Activated CD4-positive, alpha-beta T cell treated with anti-CD3 and anti-CD28 coated beads for 36 hours (primary cell): ENCODE measurements at regions not wholly inside any gene's neighbourhood (a gene's known extent, or its start where the extent isn't known, plus 50 kb on each side); places are given as distances from the start of the nearest gene placed in this dataset.
"Not testable (repeated sequence)": the region's sequence is repeated elsewhere in the genome, so short reads cannot be mapped to it uniquely, and the experiment has no call there.

Experiments
- ATAC-seq: fragments of 200-7000 bp; cut with Tn5 transposase; one replicate; pipeline ENCODE4 v1.10.0; 2021; ENCODE audit warnings: mild to moderate bottlenecking, moderate library complexity
- CTCF ChIA-PET: fragments of 350-600 bp; sonication (Branson Sonifier 250); formaldehyde crosslinking; loops from one replicate; lab custom pipeline; 2021; ENCODE audit warnings: antibody characterized with exemption; lab: Charles Lee
- POLR2A ChIA-PET: fragments of 350-600 bp; sonication (Branson Sonifier 250); formaldehyde crosslinking; loops from one replicate; lab custom pipeline; 2021; ENCODE audit warnings: antibody characterized with exemption, inconsistent platforms; lab: Charles Lee
- DNase-seq: peaks from one replicate; pipeline ENCODE4 v3.0.0-alpha.2; 2020
- H3K27ac Mint-ChIP-seq: one replicate; pipeline ENCODE4 v1.8.0; 2021; ENCODE audit warnings: mixed read lengths
- H3K27me3 Mint-ChIP-seq: one replicate; pipeline ENCODE4 v1.8.0; 2021; ENCODE audit warnings: mixed read lengths
- H3K36me3 Mint-ChIP-seq: one replicate; pipeline ENCODE4 v1.8.0; 2021; ENCODE audit warnings: low read depth, mixed read lengths
- H3K4me1 Mint-ChIP-seq: one replicate; pipeline ENCODE4 v1.8.0; 2021; ENCODE audit warnings: mixed read lengths
- H3K4me3 Mint-ChIP-seq: one replicate; pipeline ENCODE4 v1.8.0; 2021; ENCODE audit warnings: mild to moderate bottlenecking, moderate library complexity, mixed read lengths
- H3K9me3 Mint-ChIP-seq: one replicate; pipeline ENCODE4 v1.8.0; 2021; ENCODE audit warnings: low read depth, mixed read lengths
- intact Hi-C, 2 experiments: fragments of 100-400 bp; cut with DNase I in 1 of 2; cut with micrococcal nuclease in 1 of 2; formaldehyde crosslinking; loops; one replicate each; pipeline versions ENCODE4 v1.14.2 to v1.15.1; 2022 to 2024; cut with DNase I, micrococcal nuclease

DNA sequence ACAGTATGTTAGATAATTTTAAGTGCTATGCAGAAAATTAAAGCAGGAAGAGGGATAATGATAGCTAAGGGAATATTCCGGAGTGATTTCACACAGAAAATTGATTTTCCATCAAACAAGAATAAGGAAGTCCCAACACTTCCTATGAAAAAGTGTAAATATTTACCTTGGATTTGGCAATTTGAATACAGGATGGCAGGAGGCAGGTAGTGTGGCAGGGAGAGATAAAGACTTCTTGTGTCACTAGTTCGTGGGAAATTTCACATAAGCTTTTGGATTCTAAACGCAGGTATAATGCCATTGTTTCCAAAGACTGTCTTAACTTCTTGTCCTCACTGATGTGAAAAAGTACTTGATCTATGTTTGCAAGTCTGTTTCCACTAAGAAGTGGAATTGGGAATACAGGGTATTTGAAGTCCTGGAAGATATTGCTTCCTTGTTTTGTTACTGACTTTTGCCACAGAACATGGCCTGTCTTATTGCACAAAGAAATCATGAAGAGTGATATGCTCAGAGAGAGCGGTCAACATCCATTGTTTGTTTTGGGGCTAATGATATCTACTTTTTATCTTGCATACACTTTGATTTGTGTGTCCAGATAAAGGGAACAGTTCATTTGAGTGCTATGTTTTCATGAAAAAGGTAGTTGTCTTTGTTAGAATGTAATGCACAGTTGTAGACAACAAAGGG, 1216.1 kb upstream of the FAM98A start:
- intact Hi-C loops, result no loop called here
- ChIA-PET CTCF (no interaction called here), POLR2A (no interaction called here)
- ATAC-seq (no peak), DNase-seq (no peak)
- H3K4me3 Mint-ChIP-seq, result no peak overlapping the region
- H3K36me3 Mint-ChIP-seq, result no peaks in the 10 kb centered on the region
- no peaks in the 10 kb centered on the region for H3K27me3 Mint-ChIP-seq
- H3K27ac Mint-ChIP-seq, result no peak overlapping the region
- no peaks in the 10 kb centered on the region for H3K9me3 Mint-ChIP-seq
- no peaks in the 10 kb centered on the region for H3K4me1 Mint-ChIP-seq

DNA sequence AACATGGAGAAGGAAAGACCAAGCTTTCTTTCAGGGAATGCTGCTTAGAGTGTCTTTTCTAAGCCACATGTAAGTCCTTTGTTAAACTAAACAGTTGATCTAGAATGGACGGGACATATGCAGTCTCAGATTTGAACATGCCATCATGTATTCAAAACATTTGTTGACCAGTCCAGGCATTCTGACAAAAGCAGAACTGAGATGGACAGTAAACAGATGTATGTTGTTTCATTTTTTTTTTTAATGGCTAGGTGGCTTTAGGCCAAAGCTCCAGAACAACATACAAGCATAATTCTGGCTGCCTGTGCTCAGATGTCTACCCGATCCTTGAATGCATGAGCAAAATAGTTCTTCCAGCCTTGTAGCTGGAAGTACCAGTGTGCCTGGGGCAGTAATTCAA, 1211.4 kb upstream of the FAM98A start:
- no peaks in the 10 kb centered on the region for H3K27me3 Mint-ChIP-seq
- DNase-seq, result no peak
- CTCF ChIA-PET, result no interaction called here

DNA sequence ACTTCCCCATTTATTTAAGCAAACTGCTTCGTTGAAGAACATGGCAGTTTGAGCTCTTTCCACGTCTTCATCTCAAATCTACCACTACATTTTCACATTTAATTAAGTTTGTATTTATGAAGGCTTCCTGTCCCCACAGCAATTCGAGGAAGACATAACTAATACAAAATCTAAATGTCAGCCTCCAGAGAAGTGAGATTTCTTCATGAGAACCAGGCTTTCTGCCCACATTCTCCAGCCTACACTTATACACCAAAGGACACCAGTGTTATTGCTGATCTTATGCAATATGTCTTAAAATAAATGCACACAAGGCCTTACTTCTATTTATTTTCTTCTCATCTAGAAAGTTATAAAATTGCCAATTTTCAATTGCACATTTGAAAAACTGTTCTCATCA, 1209.3 kb upstream of the FAM98A start:
- H3K27me3 Mint-ChIP-seq, result no peaks in the 10 kb centered on the region
- no peaks in the 10 kb centered on the region for H3K4me1 Mint-ChIP-seq
- POLR2A ChIA-PET, result no interaction called here
- H3K36me3 Mint-ChIP-seq, result no peaks in the 10 kb centered on the region
- H3K4me3 Mint-ChIP-seq, result no peak overlapping the region
- no peak overlapping the region for H3K27ac Mint-ChIP-seq
- ATAC-seq (no peak), DNase-seq (no peak)
- CTCF ChIA-PET, result no interaction called here
- no peaks in the 10 kb centered on the region for H3K9me3 Mint-ChIP-seq
- intact Hi-C loops, result no loop called here

More for the DNA sequence above, 1211.4 kb upstream of the FAM98A start:
- Mint-ChIP-seq H3K36me3 (no peaks in the 10 kb centered on the region), H3K9me3 (no peaks in the 10 kb centered on the region), H3K27ac (no peak overlapping the region), H3K4me3 (no peak overlapping the region), H3K4me1 (no peaks in the 10 kb centered on the region)
- POLR2A ChIA-PET, result no interaction called here
- no peak for ATAC-seq
- intact Hi-C loops, result no loop called here

DNA sequence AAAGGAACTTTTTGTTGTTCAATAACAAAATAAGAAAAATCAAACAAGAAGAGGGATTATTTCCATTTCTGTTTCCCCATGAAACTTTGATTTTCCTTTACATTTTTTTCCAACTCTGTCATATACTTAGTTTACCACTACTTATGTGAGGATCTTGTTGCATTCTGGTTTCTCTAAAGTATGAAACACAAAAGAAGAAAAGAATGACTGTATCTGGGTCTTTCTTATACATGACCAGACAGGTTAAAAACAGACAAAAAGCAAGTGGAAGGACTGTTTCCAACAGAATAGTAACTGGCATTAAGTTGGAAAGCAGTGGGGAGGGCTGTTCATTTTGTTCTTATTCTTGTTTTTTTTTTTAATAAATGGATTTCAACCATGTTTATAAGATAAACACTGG, 1207.8 kb upstream of the FAM98A start:
- CTCF ChIA-PET, result no interaction called here
- no peak for ATAC-seq
- no peaks in the 10 kb centered on the region for H3K36me3 Mint-ChIP-seq

DNA sequence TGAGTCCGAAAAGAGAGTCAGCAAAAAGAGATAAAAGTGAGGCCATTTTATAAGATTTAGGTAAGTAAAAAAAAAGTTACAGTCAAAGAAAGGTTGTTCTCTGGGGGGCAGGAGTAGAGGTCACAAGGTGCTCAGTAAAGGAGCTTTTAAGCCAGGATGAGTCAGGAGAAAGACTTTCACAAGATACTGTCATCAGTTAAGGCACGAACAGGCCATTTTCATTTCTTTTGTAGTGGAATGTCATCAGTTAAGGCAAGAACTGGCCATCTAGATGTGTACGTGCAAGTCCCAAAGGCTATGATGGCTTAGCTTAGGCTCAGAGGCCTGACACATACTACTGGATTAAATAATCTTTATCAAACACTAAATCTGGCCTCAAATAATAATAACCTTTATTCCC, 1207.3 kb upstream of the FAM98A start:
- intact Hi-C loops, result no loop called here
- Mint-ChIP-seq H3K4me3 (no peak overlapping the region), H3K27me3 (no peaks in the 10 kb centered on the region), H3K27ac (no peak overlapping the region), H3K36me3 (no peaks in the 10 kb centered on the region), H3K4me1 (no peaks in the 10 kb centered on the region), H3K9me3 (no peaks in the 10 kb centered on the region)
- CTCF ChIA-PET, result no interaction called here
- DNase-seq, result no peak
- no peak for ATAC-seq
- POLR2A ChIA-PET, result no interaction called here

More for the DNA sequence above, 1207.8 kb upstream of the FAM98A start:
- H3K4me1 Mint-ChIP-seq, result no peaks in the 10 kb centered on the region
- H3K4me3 Mint-ChIP-seq, result no peak overlapping the region
- H3K27me3 Mint-ChIP-seq, result no peaks in the 10 kb centered on the region
- no peak overlapping the region for H3K27ac Mint-ChIP-seq
- H3K9me3 Mint-ChIP-seq, result no peaks in the 10 kb centered on the region
- no peak for DNase-seq
- intact Hi-C loops, result no loop called here
- POLR2A ChIA-PET, result no interaction called here

DNA sequence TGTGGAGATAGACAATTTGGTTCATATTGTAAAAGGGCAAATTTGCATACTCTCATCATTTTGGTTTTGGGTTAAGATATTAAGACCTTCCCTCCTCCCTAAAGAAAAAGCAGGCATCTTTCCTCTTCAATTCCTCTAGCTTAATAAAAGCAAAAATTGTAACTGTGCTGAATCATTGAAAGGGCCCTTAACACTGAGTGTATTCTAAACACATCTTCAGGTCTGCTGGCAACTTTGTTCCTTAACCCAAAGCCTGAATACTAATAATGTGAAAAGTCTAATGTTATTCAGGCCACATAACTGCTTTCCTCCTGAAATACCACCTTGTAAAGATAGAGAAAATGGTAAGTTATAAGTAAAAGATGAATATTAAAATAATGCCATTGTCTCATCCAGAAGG, 1200.5 kb upstream of the FAM98A start:
- H3K4me3 Mint-ChIP-seq, result no peak overlapping the region
- no peaks in the 10 kb centered on the region for H3K36me3 Mint-ChIP-seq
- CTCF ChIA-PET, result no interaction called here
- no peak overlapping the region for H3K27ac Mint-ChIP-seq
- DNase-seq (no peak), ATAC-seq (no peak)
- POLR2A ChIA-PET, result no interaction called here
- intact Hi-C loops, result no loop called here
- H3K27me3 Mint-ChIP-seq, result no peaks in the 10 kb centered on the region
- no peaks in the 10 kb centered on the region for H3K4me1 Mint-ChIP-seq
- H3K9me3 Mint-ChIP-seq, result no peaks in the 10 kb centered on the region

DNA sequence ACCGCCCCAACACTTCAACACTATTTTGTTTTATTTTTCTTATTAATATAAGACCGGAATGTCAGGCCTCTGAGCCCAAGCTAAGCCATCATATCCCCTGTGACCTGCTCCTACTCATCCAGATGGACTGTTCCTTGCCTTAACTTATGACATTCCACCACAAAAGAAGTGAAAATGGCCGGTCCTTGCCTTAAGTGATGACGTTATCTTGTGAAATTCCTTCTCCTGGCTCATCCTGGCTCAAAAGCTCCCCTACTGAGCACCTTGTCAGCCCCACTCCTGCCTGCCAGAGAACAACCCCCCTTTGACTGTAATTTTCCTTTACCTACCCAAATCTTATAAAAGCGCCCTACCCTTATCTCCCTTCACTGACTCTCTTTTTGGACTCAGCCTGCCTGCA, 1196.5 kb upstream of the FAM98A start:
- H3K4me1 Mint-ChIP-seq, ATAC-seq, H3K36me3 Mint-ChIP-seq, H3K9me3 Mint-ChIP-seq, H3K27me3 Mint-ChIP-seq, CTCF ChIA-PET, intact Hi-C loops, H3K27ac Mint-ChIP-seq, H3K4me3 Mint-ChIP-seq, POLR2A ChIA-PET, DNase-seq: not testable (repeated sequence)

DNA sequence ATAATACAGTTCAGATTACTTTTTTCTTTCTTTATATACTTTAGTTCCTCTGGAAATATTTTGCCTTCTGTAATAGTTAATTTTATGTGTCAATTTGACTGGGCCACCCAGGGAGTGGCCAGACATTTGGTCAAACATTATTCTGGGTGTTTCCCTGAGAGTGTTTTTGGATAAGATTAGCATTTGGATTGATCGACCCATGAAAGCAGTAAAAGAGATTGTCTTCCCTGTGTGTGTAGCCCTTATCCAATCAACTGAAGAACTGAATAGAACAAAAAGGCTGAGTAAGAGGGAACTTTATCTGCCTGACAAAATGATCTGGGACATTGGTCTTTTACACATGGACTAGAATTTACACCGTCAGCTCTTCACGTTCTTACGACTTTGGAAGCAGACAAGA, 1190.1 kb upstream of the FAM98A start:
- POLR2A ChIA-PET, result no interaction called here
- Mint-ChIP-seq H3K27me3 (no peaks in the 10 kb centered on the region), H3K4me1 (no peaks in the 10 kb centered on the region), H3K9me3 (no peaks in the 10 kb centered on the region), H3K4me3 (no peak overlapping the region), H3K36me3 (no peaks in the 10 kb centered on the region), H3K27ac (no peak overlapping the region)
- CTCF ChIA-PET, result no interaction called here
- ATAC-seq, result no peak
- intact Hi-C loops, result no loop called here
- DNase-seq, result no peak

DNA sequence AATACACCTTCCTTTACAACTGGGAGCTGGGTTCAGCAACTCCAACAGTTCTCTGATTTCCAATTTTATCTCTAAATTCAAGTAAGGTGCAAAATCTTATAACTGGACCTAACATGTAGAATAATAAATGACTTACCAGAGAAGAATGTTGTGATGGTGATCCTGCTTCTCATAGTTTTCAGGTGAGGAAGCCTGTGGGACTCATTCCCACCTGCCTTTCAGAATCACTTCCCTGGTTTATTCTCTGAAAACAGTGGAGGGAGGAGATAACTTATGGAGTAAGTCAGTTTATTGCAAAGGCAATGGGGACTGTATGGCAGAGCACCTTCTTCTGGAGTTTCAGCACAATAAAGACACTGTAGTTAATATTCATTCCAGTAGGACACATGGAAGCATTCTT, 1188.2 kb upstream of the FAM98A start:
- POLR2A ChIA-PET, result no interaction called here
- CTCF ChIA-PET, result no interaction called here
- H3K4me3 Mint-ChIP-seq, result no peak overlapping the region
- H3K27me3 Mint-ChIP-seq, result no peaks in the 10 kb centered on the region
- H3K4me1 Mint-ChIP-seq, result no peaks in the 10 kb centered on the region
- no peaks in the 10 kb centered on the region for H3K36me3 Mint-ChIP-seq
- intact Hi-C loops, result no loop called here
- no peaks in the 10 kb centered on the region for H3K9me3 Mint-ChIP-seq
- H3K27ac Mint-ChIP-seq, result no peak overlapping the region
- ATAC-seq (no peak), DNase-seq (no peak)

DNA sequence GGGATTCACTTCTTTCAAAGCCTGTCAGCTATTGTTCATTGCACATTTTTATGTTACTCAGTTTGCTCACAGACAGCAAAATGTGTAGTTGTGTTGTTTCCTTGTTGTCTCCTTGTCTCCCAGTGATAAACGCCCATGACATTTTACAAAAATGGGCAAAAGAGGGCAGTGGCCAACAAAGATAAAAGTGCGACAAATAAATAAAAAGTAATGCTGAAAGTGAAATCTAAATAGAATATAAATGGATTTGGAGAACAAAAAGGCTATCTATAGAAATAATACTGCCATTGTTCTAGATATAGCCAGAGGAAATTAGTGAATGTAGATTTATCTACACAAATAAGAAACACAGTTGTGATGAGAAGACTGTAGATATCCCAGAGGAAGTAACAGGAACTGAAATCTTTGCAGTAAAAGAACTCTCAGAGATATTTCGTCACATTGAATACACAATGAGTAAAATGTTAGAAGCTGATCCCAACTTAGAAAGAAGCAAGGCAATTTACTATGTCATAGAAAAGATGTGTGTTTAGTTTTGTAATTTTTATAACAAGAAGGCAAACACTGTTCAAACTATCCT, 1186.2 kb upstream of the FAM98A start:
- H3K4me1 Mint-ChIP-seq, result no peaks in the 10 kb centered on the region
- H3K27ac Mint-ChIP-seq, result no peak overlapping the region
- H3K36me3 Mint-ChIP-seq, result no peaks in the 10 kb centered on the region
- H3K27me3 Mint-ChIP-seq, result no peaks in the 10 kb centered on the region
- DNase-seq (no peak), ATAC-seq (no peak)
- ChIA-PET CTCF (no interaction called here), POLR2A (no interaction called here)
- H3K9me3 Mint-ChIP-seq, result peaks cover 6% of the 10 kb centered on the region
- no peak overlapping the region for H3K4me3 Mint-ChIP-seq
- intact Hi-C loops, result no loop called here

DNA sequence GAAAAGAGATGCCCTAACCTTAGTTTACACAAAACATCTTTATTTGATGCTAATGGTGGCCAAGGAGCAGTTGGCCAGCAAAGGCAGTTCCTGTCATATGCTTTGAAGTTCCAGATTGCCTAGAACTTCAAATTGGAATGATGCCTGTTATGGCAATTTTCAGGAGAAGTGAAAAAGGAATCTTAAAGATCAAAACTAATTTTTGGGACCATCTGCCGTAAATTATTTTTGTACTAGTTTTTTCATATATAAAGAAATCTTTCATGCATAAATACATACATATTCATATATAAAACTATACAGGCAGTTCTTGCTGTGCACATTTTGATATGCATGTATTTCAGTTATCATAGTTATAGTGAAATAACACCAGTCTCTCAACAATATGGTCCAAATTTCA, 1185.6 kb upstream of the FAM98A start:
- H3K36me3 Mint-ChIP-seq, result no peaks in the 10 kb centered on the region
- H3K4me1 Mint-ChIP-seq, result no peaks in the 10 kb centered on the region
- intact Hi-C loops, result no loop called here
- CTCF ChIA-PET, result no interaction called here
- DNase-seq (no peak), ATAC-seq (no peak)
- no peaks in the 10 kb centered on the region for H3K27me3 Mint-ChIP-seq
- no peak overlapping the region for H3K4me3 Mint-ChIP-seq
- H3K27ac Mint-ChIP-seq, result no peak overlapping the region
- POLR2A ChIA-PET, result no interaction called here
- H3K9me3 Mint-ChIP-seq, result peaks cover 6% of the 10 kb centered on the region

DNA sequence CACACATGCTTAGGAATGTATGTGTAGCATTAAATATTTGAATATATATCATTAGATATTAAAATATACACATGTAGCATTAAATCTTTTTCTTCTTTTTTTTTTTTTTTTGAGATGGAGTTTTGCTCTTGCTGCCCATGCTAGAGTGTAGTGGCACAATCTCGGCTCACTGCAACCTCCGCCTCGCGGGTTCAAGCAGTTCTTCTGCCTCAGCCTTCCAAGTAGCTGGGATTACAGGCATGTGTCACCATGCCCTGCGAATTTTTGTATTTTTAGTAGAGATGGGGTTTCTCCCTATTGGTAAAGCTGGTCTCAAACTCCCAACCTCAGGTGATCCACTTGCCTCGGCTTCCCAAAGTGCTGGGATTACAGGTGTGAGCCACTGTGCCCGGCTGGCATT, 1151.6 kb upstream of the FAM98A start:
- peaks cover 12% of the 10 kb centered on the region for H3K9me3 Mint-ChIP-seq
- H3K36me3 Mint-ChIP-seq, H3K4me3 Mint-ChIP-seq, H3K4me1 Mint-ChIP-seq, DNase-seq, ATAC-seq, intact Hi-C loops, CTCF ChIA-PET, POLR2A ChIA-PET, H3K27me3 Mint-ChIP-seq, H3K27ac Mint-ChIP-seq: not testable (repeated sequence)
